OCI-LY7 (cell line): ENCODE measurements at regions not wholly inside any gene's neighbourhood (a gene's known extent, or its start where the extent isn't known, plus 50 kb on each side); places are given as distances from the start of the nearest gene placed in this dataset.

Experiments
- EZH2phosphoT487 ChIP-seq: fragments of 200-600 bp; sonication (generic); IDR thresholded peaks from 2 replicates; pipeline ENCODE4 v1.6.1; 2018; ENCODE audit warnings: low read depth, borderline replicate concordance, mild to moderate bottlenecking, mixed run types, antibody characterized with exemption, low read length, moderate library complexity, mixed read lengths
- TF ChIP-seq, protein P1 (sequence below): fragments of 200-600 bp; sonication (generic); conservative IDR thresholded peaks from 2 replicates; pipeline ENCODE4 v1.5.1; 2014; ENCODE audit warnings: mild to moderate bottlenecking, antibody characterized with exemption, low read length, moderate library complexity, mixed read lengths

DNA sequence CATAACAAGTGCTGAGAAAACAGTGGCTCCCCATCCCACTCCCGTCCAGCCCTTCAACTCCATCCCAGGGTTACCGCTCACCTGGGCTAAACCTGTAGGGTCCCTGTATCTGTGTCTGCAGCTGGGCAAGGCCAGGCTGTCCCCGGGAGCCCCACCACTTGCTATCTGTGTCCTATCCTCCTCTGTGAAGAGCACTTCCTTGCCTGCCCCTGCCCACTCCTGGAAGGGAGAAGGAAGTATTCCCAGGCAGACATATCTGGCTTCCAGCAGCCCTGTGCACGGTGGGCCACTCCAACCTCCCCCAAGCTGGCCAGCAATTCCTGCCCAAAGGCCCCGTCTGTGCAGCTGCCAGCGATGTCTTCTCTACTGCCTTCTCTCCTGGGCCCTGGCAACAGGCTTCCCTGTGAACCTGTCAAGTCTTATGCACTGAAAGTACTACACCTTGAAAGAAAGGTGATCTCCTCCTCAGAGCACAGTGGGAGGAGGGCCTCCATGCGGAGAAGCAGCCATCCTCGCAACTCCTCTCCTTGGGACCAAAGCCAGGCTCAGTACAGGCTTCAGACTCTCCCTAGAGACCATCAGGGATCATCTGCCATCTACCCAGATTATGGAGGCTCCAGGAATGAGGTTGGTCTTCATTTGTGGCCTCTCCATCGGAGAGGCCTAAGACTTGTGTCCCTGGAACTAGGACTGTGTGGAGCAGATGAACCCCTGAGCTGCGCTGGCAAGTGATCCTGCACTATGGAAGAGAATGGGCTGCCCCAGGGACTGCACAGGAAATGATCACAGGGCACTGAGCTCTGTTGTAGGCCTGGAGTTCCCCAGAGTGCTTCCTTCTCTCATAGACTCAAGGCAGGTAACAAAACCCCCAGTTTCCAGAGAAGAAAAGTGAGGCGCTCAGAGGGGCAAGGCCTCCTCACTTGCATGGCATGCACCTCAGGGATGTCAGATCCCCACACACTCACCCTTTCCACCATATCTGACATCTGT is 663.6 kb downstream of the BCL11B start:
- TF ChIP-seq, protein P1, sequence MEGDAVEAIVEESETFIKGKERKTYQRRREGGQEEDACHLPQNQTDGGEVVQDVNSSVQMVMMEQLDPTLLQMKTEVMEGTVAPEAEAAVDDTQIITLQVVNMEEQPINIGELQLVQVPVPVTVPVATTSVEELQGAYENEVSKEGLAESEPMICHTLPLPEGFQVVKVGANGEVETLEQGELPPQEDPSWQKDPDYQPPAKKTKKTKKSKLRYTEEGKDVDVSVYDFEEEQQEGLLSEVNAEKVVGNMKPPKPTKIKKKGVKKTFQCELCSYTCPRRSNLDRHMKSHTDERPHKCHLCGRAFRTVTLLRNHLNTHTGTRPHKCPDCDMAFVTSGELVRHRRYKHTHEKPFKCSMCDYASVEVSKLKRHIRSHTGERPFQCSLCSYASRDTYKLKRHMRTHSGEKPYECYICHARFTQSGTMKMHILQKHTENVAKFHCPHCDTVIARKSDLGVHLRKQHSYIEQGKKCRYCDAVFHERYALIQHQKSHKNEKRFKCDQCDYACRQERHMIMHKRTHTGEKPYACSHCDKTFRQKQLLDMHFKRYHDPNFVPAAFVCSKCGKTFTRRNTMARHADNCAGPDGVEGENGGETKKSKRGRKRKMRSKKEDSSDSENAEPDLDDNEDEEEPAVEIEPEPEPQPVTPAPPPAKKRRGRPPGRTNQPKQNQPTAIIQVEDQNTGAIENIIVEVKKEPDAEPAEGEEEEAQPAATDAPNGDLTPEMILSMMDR: no peak
- TF ChIP-seq EZH2phosphoT487: no peak
